ENCODE measurements at regions not wholly inside any gene's neighbourhood (a gene's known extent, or its start where the extent isn't known, plus 50 kb on each side); places are given as distances from the start of the nearest gene placed in this dataset.

DNA sequence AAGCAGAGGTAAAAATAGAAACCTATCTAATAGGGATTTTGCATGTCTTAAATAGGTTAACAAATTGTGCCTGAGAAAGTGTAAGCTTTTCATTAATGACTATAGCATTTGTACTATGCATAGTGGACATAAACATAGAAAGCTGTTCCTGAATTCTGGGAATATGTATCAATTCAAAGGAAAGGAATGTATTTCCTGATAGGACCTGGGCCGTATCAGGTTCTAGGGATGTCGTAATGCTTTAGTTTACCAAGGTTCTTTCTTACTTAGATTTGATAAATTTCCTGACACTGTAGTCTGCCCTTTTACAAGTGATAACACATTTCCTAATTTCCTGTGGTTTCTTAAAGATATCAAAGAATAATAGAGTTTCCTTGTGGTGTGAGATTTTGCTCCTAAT lies 191.3 kb downstream of the CDH7 start:
- TF ChIP-seq, protein P1, sequence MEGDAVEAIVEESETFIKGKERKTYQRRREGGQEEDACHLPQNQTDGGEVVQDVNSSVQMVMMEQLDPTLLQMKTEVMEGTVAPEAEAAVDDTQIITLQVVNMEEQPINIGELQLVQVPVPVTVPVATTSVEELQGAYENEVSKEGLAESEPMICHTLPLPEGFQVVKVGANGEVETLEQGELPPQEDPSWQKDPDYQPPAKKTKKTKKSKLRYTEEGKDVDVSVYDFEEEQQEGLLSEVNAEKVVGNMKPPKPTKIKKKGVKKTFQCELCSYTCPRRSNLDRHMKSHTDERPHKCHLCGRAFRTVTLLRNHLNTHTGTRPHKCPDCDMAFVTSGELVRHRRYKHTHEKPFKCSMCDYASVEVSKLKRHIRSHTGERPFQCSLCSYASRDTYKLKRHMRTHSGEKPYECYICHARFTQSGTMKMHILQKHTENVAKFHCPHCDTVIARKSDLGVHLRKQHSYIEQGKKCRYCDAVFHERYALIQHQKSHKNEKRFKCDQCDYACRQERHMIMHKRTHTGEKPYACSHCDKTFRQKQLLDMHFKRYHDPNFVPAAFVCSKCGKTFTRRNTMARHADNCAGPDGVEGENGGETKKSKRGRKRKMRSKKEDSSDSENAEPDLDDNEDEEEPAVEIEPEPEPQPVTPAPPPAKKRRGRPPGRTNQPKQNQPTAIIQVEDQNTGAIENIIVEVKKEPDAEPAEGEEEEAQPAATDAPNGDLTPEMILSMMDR (conservative IDR thresholded peaks at IDR 0.05 in 1 of 2, IDR thresholded peaks at IDR 0.05 in 1 of 2; ENCODE audit: extremely low read depth in 1 of 2, insufficient read depth in 1 of 2, low read depth in 1 of 2, low read length in 2 of 2), result no peak
- no peak for TF ChIP-seq EZH2 (IDR thresholded peaks at IDR 0.05; ENCODE audit: borderline replicate concordance, low read length)

All from mammary epithelial cell (primary cell).